Adipocyte (in vitro differentiated cells): ENCODE measurements at regions not wholly inside any gene's neighbourhood (a gene's known extent, or its start where the extent isn't known, plus 50 kb on each side); places are given as distances from the start of the nearest gene placed in this dataset.

Experiments used
- DNase-seq: peaks from one replicate; pipeline ENCODE4 v3.0.0-alpha.2; 2015; ENCODE audit warnings: low read depth
- H3K27me3 ChIP-seq: replicated peaks from 2 replicates; pipeline ENCODE4 v1.7.0; 2013; ENCODE audit warnings: mild to moderate bottlenecking, low read length, moderate library complexity; ENCODE audit not compliant: control insufficient read depth, insufficient read depth
- H3K36me3 ChIP-seq: 2 replicates; pipeline ENCODE4 v1.7.0; 2013; ENCODE audit warnings: low read length, mild to moderate bottlenecking, moderate library complexity; ENCODE audit not compliant: control insufficient read depth, insufficient read depth, severe bottlenecking
- H3K4me1 ChIP-seq: 2 replicates; pipeline ENCODE4 v1.7.0; 2013; ENCODE audit warnings: mild to moderate bottlenecking, low read length, moderate library complexity; ENCODE audit not compliant: control insufficient read depth, insufficient read depth
- H3K4me3 ChIP-seq: 2 replicates; pipeline ENCODE4 v1.7.0; 2013; ENCODE audit warnings: mild to moderate bottlenecking, low read length, moderate library complexity
- H3K9ac ChIP-seq: 2 replicates; pipeline ENCODE4 v1.7.0; 2013; ENCODE audit warnings: mild to moderate bottlenecking, low read length, moderate library complexity
- H3K9me3 ChIP-seq: 2 replicates; pipeline ENCODE4 v1.7.0; 2013; ENCODE audit warnings: mild to moderate bottlenecking, low read length, moderate library complexity; ENCODE audit not compliant: control insufficient read depth

GRCh38 chr7:80563561-80564327, 51.9 kb upstream of the GNAT3 start:
- Histone ChIP-seq H3K9ac (no peak overlapping the region), H3K4me1 (peaks cover 9% of the 10 kb centered on the region), H3K4me3 (no peak overlapping the region), H3K9me3 (peaks cover 34% of the 10 kb centered on the region), H3K36me3 (no peaks in the 10 kb centered on the region), H3K27me3 (no peaks in the 10 kb centered on the region)
- DNase-seq = no peak

- H3K4me1 ChIP-seq = peaks cover 9% of the 10 kb centered on the region
- H3K4me3 ChIP-seq = no peak overlapping the region
- no peak overlapping the region for H3K9ac ChIP-seq
- H3K9me3 ChIP-seq = peaks cover 18% of the 10 kb centered on the region
- no peaks in the 10 kb centered on the region for H3K27me3 ChIP-seq
- no peak for DNase-seq
- no peaks in the 10 kb centered on the region for H3K36me3 ChIP-seq
These were observed 53.7 kb upstream of the GNAT3 start for GRCh38 chr7:80565554-80565953.

DNA sequence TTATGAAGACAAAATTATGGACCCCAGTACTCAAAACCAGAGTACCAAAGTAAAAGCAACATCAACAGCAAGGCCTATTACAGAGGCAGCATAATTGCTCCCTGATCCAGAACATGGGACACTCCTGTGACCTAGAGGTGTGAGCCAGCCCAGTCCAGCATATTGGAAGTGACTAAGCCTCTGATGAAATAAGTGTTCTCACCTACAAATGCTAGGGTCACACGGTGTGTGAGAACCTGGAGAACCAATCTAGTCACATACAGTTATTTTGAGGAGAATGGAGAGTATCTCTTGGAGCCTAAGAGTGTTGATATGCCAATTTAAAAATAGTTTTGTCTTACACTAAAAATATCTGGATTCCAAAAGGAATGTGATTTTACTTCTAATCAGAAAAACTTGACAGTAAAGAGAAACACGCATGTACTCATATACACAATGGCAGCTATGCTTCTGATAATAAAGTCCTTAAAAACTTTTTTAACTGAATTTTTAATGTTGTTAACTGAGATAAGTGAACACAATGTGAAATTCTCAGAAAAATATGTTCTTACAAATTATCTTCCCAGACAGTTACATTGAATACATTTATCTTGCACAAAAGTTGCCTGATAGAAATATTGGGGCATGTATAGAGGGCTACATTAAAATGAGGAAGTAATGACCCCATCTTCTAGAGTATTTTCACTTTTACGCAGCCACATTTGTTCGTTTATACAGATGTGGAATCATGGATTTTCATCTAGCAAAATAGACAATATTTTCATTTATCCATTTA, 56.8 kb upstream of the CD36 start:
- Histone ChIP-seq H3K9ac (no peak overlapping the region), H3K36me3 (no peaks in the 10 kb centered on the region), H3K4me3 (no peak overlapping the region), H3K4me1 (peaks cover 16% of the 10 kb centered on the region), H3K9me3 (no peaks in the 10 kb centered on the region), H3K27me3 (no peaks in the 10 kb centered on the region)
- DNase-seq = no peak

- Histone ChIP-seq H3K36me3 (no peaks in the 10 kb centered on the region), H3K27me3 (no peaks in the 10 kb centered on the region), H3K4me3 (no peak overlapping the region), H3K9ac (no peak overlapping the region), H3K4me1 (peaks cover 16% of the 10 kb centered on the region), H3K9me3 (no peaks in the 10 kb centered on the region)
- DNase-seq = peak; percentile 24
These were observed 54.5 kb upstream of the CD36 start for GRCh38 chr7:80583901-80584300.

GRCh38 chr7:80584778-80585177, 53.7 kb upstream of the CD36 start:
- no peaks in the 10 kb centered on the region for H3K27me3 ChIP-seq
- DNase-seq = peak; percentile 63
- peaks cover 16% of the 10 kb centered on the region for H3K4me1 ChIP-seq
- H3K4me3 ChIP-seq = no peak overlapping the region
- no peak overlapping the region for H3K9ac ChIP-seq
- H3K9me3 ChIP-seq = no peaks in the 10 kb centered on the region
- H3K36me3 ChIP-seq = no peaks in the 10 kb centered on the region

DNA sequence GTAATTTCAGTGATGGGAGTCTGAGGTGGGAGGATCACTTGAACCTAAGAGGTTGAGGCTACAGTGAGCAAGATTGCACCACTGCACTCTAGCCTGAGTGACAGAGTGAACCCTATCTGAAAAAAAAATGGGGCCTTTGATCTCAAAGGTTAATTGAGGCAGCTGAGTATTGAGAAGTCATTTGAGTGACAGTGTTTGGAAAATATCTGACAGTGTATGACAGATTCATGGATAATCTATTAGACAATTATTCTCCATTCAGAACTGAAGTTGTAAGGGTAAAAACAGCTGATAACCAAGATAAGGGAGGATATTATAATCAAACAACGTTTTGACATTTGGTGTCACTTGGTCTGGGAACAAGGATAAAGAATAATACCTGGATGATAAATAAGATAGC, 50.9 kb upstream of the CD36 start:
- no peaks in the 10 kb centered on the region for H3K36me3 ChIP-seq

GRCh38 chr7:80588591-80588990, 49.9 kb upstream of the CD36 start:
- H3K9ac ChIP-seq = no peak overlapping the region
- H3K27me3 ChIP-seq = no peaks in the 10 kb centered on the region
- H3K4me3 ChIP-seq = no peak overlapping the region
- H3K4me1 ChIP-seq = peaks cover 15% of the 10 kb centered on the region
- H3K36me3 ChIP-seq = no peaks in the 10 kb centered on the region
- no peak for DNase-seq
- no peaks in the 10 kb centered on the region for H3K9me3 ChIP-seq

More for the DNA sequence above, 50.9 kb upstream of the CD36 start:
- Histone ChIP-seq H3K9me3 (no peaks in the 10 kb centered on the region), H3K27me3 (no peaks in the 10 kb centered on the region), H3K9ac (no peak overlapping the region), H3K4me3 (no peak overlapping the region), H3K4me1 (peaks cover 16% of the 10 kb centered on the region)
- DNase-seq = no peak
